HepG2 (cell line): ENCODE measurements at regions not wholly inside any gene's neighbourhood (a gene's known extent, or its start where the extent isn't known, plus 50 kb on each side); places are given as distances from the start of the nearest gene placed in this dataset.

Experiments
- ATAC-seq: fragments of 200-7000 bp; cut with Tn5 transposase; 3 replicates; pipeline ENCODE4 v1.9.1; 2020; ENCODE audit warnings: mild to moderate bottlenecking, moderate library complexity
- BruUV-seq: library from RNA; stranded (reverse); fragments of 400-500 nt; replicated peaks from 2 replicates; lab custom pipeline; 2021; lab: Mats Ljungman, UMichigan
- CTCF ChIA-PET: fragments of 300-600 bp; formaldehyde crosslinking; extraction: SDS; loops from one replicate; lab custom pipeline; 2021; ENCODE audit warnings: low total read pairs, inconsistent platforms, low intra/inter-chr PET ratio; lab: Yijun Ruan, JAX
- POLR2A ChIA-PET: fragments of 350-600 bp; sonication (Branson Sonifier 250); formaldehyde crosslinking; loops from one replicate; lab custom pipeline; 2020; ENCODE audit warnings: antibody characterized with exemption, inconsistent platforms; lab: Yijun Ruan, JAX
- DNase-seq: peaks from one replicate; pipeline ENCODE4 v3.0.0-alpha.2; 2015; ENCODE audit warnings: low spot score
- FAIRE-seq: peaks from 3 replicates; lab custom pipeline; 2011; peaks lifted over from hg19 to GRCh38; lab: Jason Lieb, UNC
- H2AFZ ChIP-seq: one replicate; pipeline ENCODE4 v1.6.1; 2011; ENCODE audit warnings: low read length, inconsistent platforms
- H3K27ac ChIP-seq: fragments of 300-600 bp; 3 replicates; pipeline ENCODE4 v1.8.0; 2011; ENCODE audit warnings: mixed run types, mild to moderate bottlenecking, mixed read lengths, low read length, inconsistent platforms; ENCODE audit not compliant: insufficient read depth; ENCODE audit errors: extremely low read length
- H3K27me3 ChIP-seq, 2 experiments: fragments of 200-600 bp in 1 of 2; 2 replicates in 1 of 2; 3 replicates in 1 of 2; pipeline versions ENCODE4 v1.6.0 to v1.8.0; 2011; ENCODE audit warnings: low read length in 2 of 2, mild to moderate bottlenecking in 2 of 2, moderate library complexity in 2 of 2, inconsistent platforms in 1 of 2; ENCODE audit not compliant: insufficient read depth in 2 of 2, control insufficient read depth in 1 of 2
- H3K36me3 ChIP-seq, 2 experiments: fragments of 200-600 bp in 1 of 2; replicated peaks in 1 of 2; 2 replicates in 1 of 2; 3 replicates in 1 of 2; pipeline versions ENCODE4 v1.5.1 to v1.8.0; 2011; ENCODE audit warnings: low read length in 2 of 2, inconsistent platforms in 1 of 2; ENCODE audit not compliant: insufficient read depth in 2 of 2, control insufficient read depth in 1 of 2
- H3K4me1 ChIP-seq: 2 replicates; pipeline ENCODE4 v1.5.1; 2012; ENCODE audit warnings: low read length, inconsistent platforms; ENCODE audit not compliant: insufficient read depth
- H3K4me2 ChIP-seq: 2 replicates; pipeline ENCODE4 v1.6.0; 2011; ENCODE audit warnings: low read depth, low read length, inconsistent platforms
- H3K4me3 ChIP-seq, 3 experiments: fragments of 200-600 bp in 1 of 3; sonication (generic), shearing (Covaris generic) in 1 of 3; replicated peaks in 1 of 3; 2 replicates each; pipeline ENCODE4 v1.5.1; 2011 to 2016; ENCODE audit warnings: low read length in 3 of 3, inconsistent platforms in 2 of 3, low read depth in 2 of 3, mild to moderate bottlenecking in 2 of 3, control low read depth in 1 of 3, mixed read lengths in 1 of 3; ENCODE audit not compliant: insufficient read depth in 1 of 3
- H3K79me2 ChIP-seq: one replicate; pipeline ENCODE4 v1.6.1; 2011; ENCODE audit warnings: low read length, inconsistent platforms; ENCODE audit not compliant: insufficient read depth
- H3K9ac ChIP-seq: 2 replicates; pipeline ENCODE4 v1.6.0; 2011; ENCODE audit warnings: mild to moderate bottlenecking, low read depth, low read length, inconsistent platforms; ENCODE audit not compliant: insufficient read depth
- H3K9me3 ChIP-seq: 2 replicates; pipeline ENCODE4 v1.5.1; 2012; ENCODE audit warnings: mild to moderate bottlenecking, low read length
- H4K20me1 ChIP-seq: 2 replicates; pipeline ENCODE4 v1.6.0; 2011; ENCODE audit warnings: inconsistent platforms, mild to moderate bottlenecking, low read length, moderate library complexity; ENCODE audit not compliant: insufficient read depth
- CAMTA2 ChIP-seq: sonication (generic); formaldehyde crosslinking; IDR thresholded peaks from 2 replicates; pipeline ENCODE4 v1.4.0; 2020; ENCODE audit warnings: mild to moderate bottlenecking, missing genetic modification reagents, borderline replicate concordance
- ELF4 ChIP-seq: sonication (generic); formaldehyde crosslinking; IDR thresholded peaks from 2 replicates; pipeline ENCODE4 v1.5.0; 2020; ENCODE audit warnings: missing genetic modification reagents, mild to moderate bottlenecking, moderate library complexity, borderline replicate concordance
- HHEX ChIP-seq: IDR thresholded peaks from 2 replicates; pipeline ENCODE4 v1.6.1; 2016; ENCODE audit warnings: control low read depth
- RBFOX2 ChIP-seq: fragments of 200-400 bp; formaldehyde crosslinking; IDR thresholded peaks from 2 replicates; pipeline ENCODE4 v1.6.1; 2017; ENCODE audit warnings: low read depth, mild to moderate bottlenecking, low read length
- WIZ ChIP-seq: sonication (generic); formaldehyde crosslinking; IDR thresholded peaks from 2 replicates; pipeline ENCODE4 v1.5.1; 2020; ENCODE audit warnings: mild to moderate bottlenecking, missing genetic modification reagents
- ZNF550 ChIP-seq: sonication (generic); formaldehyde crosslinking; IDR thresholded peaks from 2 replicates; pipeline ENCODE4 v1.4.0; 2020; ENCODE audit warnings: mild to moderate bottlenecking, missing genetic modification reagents, borderline replicate concordance
- ZNF615 ChIP-seq: sonication (generic); formaldehyde crosslinking; IDR thresholded peaks from 2 replicates; pipeline ENCODE4 v1.5.0; 2020; ENCODE audit warnings: mild to moderate bottlenecking, missing genetic modification reagents, borderline replicate concordance
- ZNF709 ChIP-seq: sonication (generic); formaldehyde crosslinking; IDR thresholded peaks from 2 replicates; pipeline ENCODE4 v1.5.0; 2020; ENCODE audit warnings: mild to moderate bottlenecking, missing genetic modification reagents
- WGBS: methylation state at CpG from one replicate; pipeline ENCODE4 v1.1.6; 2017; ENCODE audit warnings: low lambda C conversion rate; 5-methylcytosine and 5-hydroxymethylcytosine counted together
- in situ Hi-C: cut with HindIII; loops from 2 replicates; pipeline ENCODE4 v1.10.0; 2017; ENCODE audit warnings: low pct_unique_long_range_greater_than_20kb; ENCODE audit not compliant: extremely low pct_ligation_motif_present
- intact Hi-C: fragments of 100-400 bp; cut with micrococcal nuclease; formaldehyde crosslinking; loops from one replicate; pipeline ENCODE4 v1.10.0; 2022; ENCODE audit not compliant: unreplicated experiment
- TF ChIP-seq, protein P1 (sequence below): sonication (generic); formaldehyde crosslinking; conservative IDR thresholded peaks from 2 replicates; pipeline ENCODE4 v1.5.0; 2020; ENCODE audit warnings: missing genetic modification reagents

DNA sequence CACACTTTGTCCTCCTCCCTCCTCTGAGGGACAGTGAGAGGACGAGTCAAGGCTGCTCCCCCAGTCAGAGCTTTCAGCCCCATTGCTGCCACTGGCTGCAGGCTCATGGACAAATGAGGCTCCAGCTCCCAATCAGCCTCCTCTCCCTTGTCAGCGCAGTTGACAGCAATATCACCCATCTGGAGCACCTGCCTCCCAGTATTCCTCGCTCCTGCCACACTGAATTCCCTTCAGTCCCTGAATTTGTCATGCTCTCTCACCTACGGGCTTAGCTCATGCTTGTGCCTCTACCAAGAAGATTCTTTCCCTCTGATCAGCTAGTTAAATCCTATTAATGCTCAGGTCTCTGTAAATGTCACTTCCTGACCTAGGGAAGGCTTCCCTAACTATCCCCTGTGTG, 54.4 kb upstream of the SYT6 start:
- CTCF ChIA-PET, result no interaction called here
- intact Hi-C loops (no loop called here), in situ Hi-C loops (no loop called here)
- H3K4me2 ChIP-seq, result no peak overlapping the region
- POLR2A ChIA-PET, result no interaction called here
- H3K79me2 ChIP-seq, result no peaks in the 10 kb centered on the region
- DNase-seq (no peak), FAIRE-seq (no peak), ATAC-seq (no peak)
- BruUV-seq, result no TSS peak
- no peak overlapping the region for H3K9ac ChIP-seq
- WGBS, result 2% methylated on average over 4 of the region's 4 CpGs
- no peak overlapping the region for H2AFZ ChIP-seq
- H3K36me3 ChIP-seq, result no peaks in the 10 kb centered on the region
- H3K27ac ChIP-seq, result no peak overlapping the region
- no peaks in the 10 kb centered on the region for H4K20me1 ChIP-seq
- no peak overlapping the region for H3K4me3 ChIP-seq
- H3K4me1 ChIP-seq, result no peaks in the 10 kb centered on the region
- TF ChIP-seq, protein P1, sequence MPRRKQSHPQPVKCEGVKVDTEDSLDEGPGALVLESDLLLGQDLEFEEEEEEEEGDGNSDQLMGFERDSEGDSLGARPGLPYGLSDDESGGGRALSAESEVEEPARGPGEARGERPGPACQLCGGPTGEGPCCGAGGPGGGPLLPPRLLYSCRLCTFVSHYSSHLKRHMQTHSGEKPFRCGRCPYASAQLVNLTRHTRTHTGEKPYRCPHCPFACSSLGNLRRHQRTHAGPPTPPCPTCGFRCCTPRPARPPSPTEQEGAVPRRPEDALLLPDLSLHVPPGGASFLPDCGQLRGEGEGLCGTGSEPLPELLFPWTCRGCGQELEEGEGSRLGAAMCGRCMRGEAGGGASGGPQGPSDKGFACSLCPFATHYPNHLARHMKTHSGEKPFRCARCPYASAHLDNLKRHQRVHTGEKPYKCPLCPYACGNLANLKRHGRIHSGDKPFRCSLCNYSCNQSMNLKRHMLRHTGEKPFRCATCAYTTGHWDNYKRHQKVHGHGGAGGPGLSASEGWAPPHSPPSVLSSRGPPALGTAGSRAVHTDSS (CRISPR knock-in tag), result no peak
- TF ChIP-seq WIZ (CRISPR knock-in tag) (no peak), RBFOX2 (no peak), ZNF615 (CRISPR knock-in tag) (no peak)
- H3K27me3 ChIP-seq, result peaks cover 1 to 26% of the 10 kb centered on the region in 2 experiments; a peak in 3 of 5 replicates
- H3K9me3 ChIP-seq, result no peaks in the 10 kb centered on the region

DNA sequence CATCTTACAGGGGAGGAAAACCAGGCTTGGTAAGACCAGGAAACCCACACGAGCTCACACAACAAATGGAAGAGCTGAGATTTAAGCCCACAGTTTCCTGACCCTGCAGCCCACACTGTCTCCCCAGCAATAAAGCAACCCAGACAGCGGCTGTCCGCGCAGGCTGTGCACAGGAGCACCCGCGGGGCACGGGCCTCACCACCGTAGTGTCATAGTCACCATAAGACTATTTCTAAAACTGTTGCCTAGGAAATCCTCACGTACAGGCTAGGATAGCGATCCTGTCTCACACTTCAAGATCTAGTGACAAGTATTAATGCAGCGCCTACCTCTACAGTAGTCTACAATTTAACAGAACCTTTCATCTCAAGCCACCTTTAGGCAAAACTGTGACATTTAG, 54.0 kb upstream of the SYT6 start:
- no peaks in the 10 kb centered on the region for H3K9me3 ChIP-seq
- 21% methylated on average over 3 of the region's 11 CpGs for WGBS
- H3K27ac ChIP-seq, result no peak overlapping the region
- in situ Hi-C loops, result no loop called here
- no peak for ATAC-seq
- no peak for TF ChIP-seq ZNF550
- TF ChIP-seq ELF4, result no peak
- TF ChIP-seq WIZ (CRISPR knock-in tag), result no peak
- no peak for TF ChIP-seq ZNF709 (CRISPR knock-in tag)
- no peak for TF ChIP-seq CAMTA2
- no peak for TF ChIP-seq HHEX
- H3K9ac ChIP-seq, result no peak overlapping the region
- H3K4me1 ChIP-seq, result no peaks in the 10 kb centered on the region
- H3K79me2 ChIP-seq, result no peaks in the 10 kb centered on the region
- CTCF ChIA-PET, result no interaction called here
- H3K36me3 ChIP-seq, result no peaks in the 10 kb centered on the region
- intact Hi-C loops, result no loop called here
- POLR2A ChIA-PET, result no interaction called here
- H4K20me1 ChIP-seq, result no peaks in the 10 kb centered on the region
- no TSS peak for BruUV-seq
- no peak overlapping the region for H3K4me2 ChIP-seq
- no peak for FAIRE-seq
- peaks cover 1 to 23% of the 10 kb centered on the region in 2 experiments; a peak in 2 of 5 replicates for H3K27me3 ChIP-seq
- no peak for DNase-seq
- no peak overlapping the region for H2AFZ ChIP-seq
- H3K4me3 ChIP-seq, result no peak overlapping the region
